Right hindlimb (tissue), 1 donor: ENCODE measurements at regions not wholly inside any gene's neighbourhood (a gene's known extent, or its start where the extent isn't known, plus 50 kb on each side); places are given as distances from the start of the nearest gene placed in this dataset.
"Not testable (repeated sequence)": the region's sequence is repeated elsewhere in the genome, so short reads cannot be mapped to it uniquely, and the experiment has no call there.

Experiments used
- DNase-seq: peaks from one replicate; pipeline ENCODE4 v3.0.0-alpha.2; 2018

- DNase-seq = peak; percentile 78
These were observed 144.7 kb upstream of the ZNF217 start for GRCh38 chr20:53738039-53738944.

- no peak for DNase-seq
These were observed 143.9 kb upstream of the ZNF217 start for GRCh38 chr20:53737396-53738038.

DNA sequence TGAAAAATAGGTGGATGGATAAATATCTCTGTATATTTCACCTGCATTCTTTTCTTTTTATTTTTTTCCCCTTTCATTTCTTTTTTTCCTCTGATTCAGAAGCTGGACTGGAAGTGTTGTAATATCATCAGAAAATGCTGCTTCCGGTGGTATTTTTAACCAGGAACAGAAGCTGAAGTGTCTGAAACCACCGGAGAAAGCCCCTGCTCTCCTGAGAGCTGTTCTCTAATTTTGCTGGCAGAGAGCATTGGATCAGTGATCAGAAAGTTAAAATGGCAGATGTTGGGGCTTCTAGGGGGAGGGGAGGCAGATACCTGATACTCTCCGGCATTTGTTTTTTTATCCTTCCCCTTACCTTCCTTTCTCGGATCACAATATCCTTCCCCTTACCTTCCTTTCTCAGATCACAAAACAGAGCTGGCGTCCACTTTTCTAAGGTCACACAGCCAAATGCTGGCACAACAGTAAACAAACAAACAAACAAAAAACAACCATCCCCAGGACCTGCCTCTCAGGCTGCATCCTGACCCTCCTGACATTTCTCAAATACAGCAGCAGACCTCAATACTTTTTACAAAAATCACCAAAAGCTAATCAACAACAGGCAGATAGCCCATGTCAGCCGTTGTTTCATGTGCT lies 143.2 kb upstream of the ZNF217 start:
- DNase-seq = no peak

DNA sequence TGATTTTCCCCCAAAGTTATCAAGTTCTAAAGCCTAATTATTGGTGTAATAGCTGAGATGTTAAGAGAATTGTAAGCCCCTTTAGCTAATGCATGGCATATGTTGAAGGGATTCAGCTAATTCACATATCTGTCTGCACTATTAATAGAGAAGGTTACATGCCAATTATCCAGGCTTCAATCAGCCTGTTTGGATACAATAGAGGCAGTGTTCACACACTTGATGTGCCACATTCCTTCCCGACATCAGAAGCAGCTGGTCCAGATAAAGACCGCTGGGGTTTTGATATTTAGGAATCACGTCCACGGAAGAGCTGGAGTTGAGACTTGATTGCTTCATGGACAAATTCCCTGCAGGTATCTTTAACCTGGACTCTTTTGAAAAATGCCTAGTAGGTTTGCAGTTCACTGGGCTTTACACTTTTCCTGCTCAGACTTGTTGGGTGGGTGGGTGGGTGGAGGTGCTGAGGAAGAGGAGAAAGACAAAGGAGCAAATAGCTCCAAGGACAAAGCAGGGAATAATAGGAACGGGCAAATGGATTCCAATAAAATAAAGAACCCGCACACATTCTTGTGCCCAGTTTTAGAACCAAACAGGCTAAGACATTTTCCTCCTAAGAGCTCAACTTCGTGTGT lies 142.6 kb upstream of the ZNF217 start:
- DNase-seq = no peak

GRCh38 chr20:53735536-53736050 lies 142.0 kb upstream of the ZNF217 start:
- DNase-seq = no peak

DNA sequence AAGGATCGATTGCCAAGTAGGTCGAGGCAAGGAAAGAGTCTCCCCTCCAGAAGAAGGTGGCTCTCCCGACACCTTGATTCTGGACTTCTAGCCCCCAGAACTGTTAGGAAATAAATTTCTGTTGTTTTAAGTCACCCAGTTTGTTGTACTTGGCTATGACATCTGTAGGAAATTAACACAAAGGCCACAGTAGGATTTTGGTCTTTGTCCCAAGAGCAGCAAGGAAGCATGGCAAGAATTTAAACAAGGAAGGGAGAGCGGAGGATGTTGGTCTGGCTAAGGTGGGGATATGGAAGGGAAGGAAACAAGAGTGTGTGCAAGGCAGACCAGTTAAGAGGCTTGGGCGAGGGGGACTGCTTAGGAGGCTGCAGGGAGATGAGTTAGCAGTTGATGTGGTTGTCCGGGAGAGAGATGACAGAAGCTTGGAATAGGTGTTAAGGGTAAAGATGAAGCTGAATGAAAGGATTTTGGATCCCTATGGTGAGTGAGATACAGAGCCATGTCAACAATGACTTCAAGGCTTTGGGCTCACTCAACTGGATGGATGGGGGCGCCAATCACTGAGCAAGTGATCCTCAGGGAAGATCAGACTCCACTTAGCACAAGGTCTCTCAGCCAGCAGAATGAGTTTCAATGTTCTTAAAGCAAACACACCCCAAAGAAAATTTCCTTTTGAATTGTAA lies 140.5 kb upstream of the ZNF217 start:
- DNase-seq = no peak

GRCh38 chr20:53731595-53731994 lies 138.0 kb upstream of the ZNF217 start:
- no peak for DNase-seq

DNA sequence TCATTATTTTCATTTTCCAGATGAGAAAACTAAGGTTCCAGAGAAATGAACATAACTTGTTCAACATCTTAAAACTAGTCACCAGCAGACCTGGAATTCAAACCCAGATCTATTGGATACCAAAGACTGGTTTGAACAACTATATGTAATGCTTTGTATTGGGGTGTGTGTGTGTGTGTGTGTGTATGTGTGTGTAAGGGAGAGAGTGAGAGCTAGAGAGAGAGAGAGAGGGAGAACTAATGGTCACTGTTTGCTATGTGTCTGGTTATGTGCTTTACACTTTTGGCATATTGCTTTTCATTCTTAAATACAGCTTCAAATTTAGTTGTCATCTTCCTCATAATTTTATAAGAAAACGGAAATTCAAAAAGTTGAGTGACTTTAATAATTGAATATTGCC lies 134.7 kb upstream of the ZNF217 start:
- no peak for DNase-seq

DNA sequence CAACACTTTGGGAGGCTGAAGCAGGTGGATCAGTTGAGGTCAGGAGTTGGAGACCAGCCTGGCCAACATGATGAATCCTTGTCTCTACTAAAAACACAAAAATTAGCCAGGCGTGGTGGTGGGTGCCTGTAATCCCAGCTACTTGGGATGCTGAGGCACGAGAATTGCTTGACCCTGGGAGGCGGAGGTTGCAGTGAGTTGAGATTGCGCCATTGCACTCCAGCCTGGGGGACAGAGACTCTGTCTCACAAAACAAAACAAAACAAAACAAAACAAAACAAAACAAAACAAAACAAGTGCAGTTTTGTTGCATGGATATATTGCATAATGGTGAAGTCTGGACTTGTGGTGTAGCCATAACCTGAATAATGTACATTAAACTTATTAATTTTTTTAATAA lies 133.6 kb upstream of the ZNF217 start:
- DNase-seq = not testable (repeated sequence)

- DNase-seq = no peak
These were observed 131.9 kb upstream of the ZNF217 start for GRCh38 chr20:53725575-53725970.

GRCh38 chr20:53723621-53724020 lies 130.0 kb upstream of the ZNF217 start:
- DNase-seq = no peak

GRCh38 chr20:53723045-53723444 lies 129.4 kb upstream of the ZNF217 start:
- DNase-seq = no peak

DNA sequence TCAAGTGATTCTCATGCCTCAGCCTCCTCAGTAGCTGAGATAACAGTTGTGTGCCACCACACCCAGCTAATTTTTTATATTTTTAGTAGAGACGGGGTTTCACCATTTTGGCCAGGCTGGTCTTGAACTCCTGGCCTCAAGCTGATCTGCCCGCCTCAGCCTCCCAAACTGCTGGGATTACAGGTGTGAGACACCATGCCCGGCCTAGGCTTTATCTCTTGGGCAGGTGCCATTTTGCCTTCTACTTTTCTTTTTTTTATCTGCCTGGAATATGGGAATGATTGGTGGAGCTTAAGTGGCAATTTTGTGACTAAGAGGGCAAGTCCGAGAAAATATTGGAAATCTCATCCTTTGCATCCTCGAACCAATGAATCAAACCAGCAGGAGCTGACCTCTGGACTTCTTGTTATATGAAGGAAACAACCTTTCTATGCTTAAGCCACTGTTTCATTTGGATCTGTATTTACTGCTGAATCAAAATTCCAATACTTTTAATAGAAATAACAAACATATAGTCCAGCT lies 128.9 kb upstream of the ZNF217 start:
- DNase-seq = no peak

DNA sequence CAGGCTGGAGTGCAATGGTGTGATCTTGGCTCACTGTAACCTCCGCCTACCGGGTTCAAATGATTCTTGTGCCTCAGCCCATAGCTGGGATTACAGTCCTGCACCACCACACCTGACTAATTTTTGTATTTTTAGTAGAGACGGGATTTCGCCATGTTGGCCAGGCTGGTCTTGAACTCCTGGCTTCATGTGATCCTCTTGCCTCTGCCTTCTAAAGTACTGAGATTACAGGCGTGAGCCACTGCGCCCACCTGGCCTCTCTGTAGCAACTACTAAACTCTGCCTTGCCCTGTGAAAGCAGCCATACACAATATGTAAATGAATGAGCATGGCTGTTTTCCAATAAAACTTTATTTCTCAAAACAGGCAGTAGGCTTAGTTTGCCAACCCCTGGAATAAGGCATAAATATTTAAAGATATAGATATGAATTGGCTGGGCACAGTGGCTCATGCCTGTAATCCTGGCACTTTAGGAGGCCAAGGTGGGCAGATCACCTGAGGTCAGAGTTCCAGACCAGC lies 127.9 kb upstream of the ZNF217 start:
- not testable (repeated sequence) for DNase-seq

GRCh38 chr20:53719171-53719803 lies 125.6 kb upstream of the ZNF217 start:
- not testable (repeated sequence) for DNase-seq

GRCh38 chr20:53718142-53719021 lies 124.7 kb upstream of the ZNF217 start:
- DNase-seq = no peak

- DNase-seq = no peak
These were observed 122.8 kb upstream of the ZNF217 start for GRCh38 chr20:53716395-53716794.

- DNase-seq = no peak
These were observed 120.9 kb upstream of the ZNF217 start for GRCh38 chr20:53714524-53714923.

GRCh38 chr20:53713328-53714056 lies 119.9 kb upstream of the ZNF217 start:
- DNase-seq = no peak
